ENCODE measurements at regions not wholly inside any gene's neighbourhood (a gene's known extent, or its start where the extent isn't known, plus 50 kb on each side); places are given as distances from the start of the nearest gene placed in this dataset.

GRCh38 chr10:128710098-128710797 is 584.0 kb upstream of the MKI67 start:
- TF ChIP-seq CTCF (IDR thresholded peaks at IDR 0.05; ENCODE audit: poor library complexity) (no peak), EZH2phosphoT487 (IDR thresholded peaks at IDR 0.05; ENCODE audit: low read depth, severe bottlenecking, unreplicated experiment) (no peak)
